ENCODE measurements at regions not wholly inside any gene's neighbourhood (a gene's known extent, or its start where the extent isn't known, plus 50 kb on each side); places are given as distances from the start of the nearest gene placed in this dataset.

- Histone ChIP-seq H3K9me3 (no peaks in the 10 kb centered on the region), H3K27me3 (no peaks in the 10 kb centered on the region), H3K4me1 (no peaks in the 10 kb centered on the region), H3K9ac (ENCODE audit: low read depth in 2 of 2, low read length in 2 of 2) (no peak overlapping the region), H3K4me3 (no peak overlapping the region), H3K27ac (no peak overlapping the region), H3K36me3 (no peaks in the 10 kb centered on the region)
- no peak for DNase-seq
- TF ChIP-seq CTCF (IDR thresholded peaks at IDR 0.05), result no peak
- intact Hi-C loops (cut with DNase I), result no loop called here
These were observed 209.7 kb downstream of the KATNAL1 start for GRCh38 chr13:30097701-30098100.

GRCh38 chr13:30097089-30097488 is 210.3 kb downstream of the KATNAL1 start:
- H3K4me1 ChIP-seq, result no peaks in the 10 kb centered on the region
- no peak overlapping the region for H3K4me3 ChIP-seq
- intact Hi-C loops (cut with DNase I), result no loop called here
- no peak for DNase-seq
- no peak for TF ChIP-seq CTCF (IDR thresholded peaks at IDR 0.05)
- no peak overlapping the region for H3K27ac ChIP-seq
- no peaks in the 10 kb centered on the region for H3K27me3 ChIP-seq
- H3K9me3 ChIP-seq, result no peaks in the 10 kb centered on the region
- H3K36me3 ChIP-seq, result no peaks in the 10 kb centered on the region
- no peak overlapping the region for H3K9ac ChIP-seq (ENCODE audit: low read depth in 2 of 2, low read length in 2 of 2)

- H3K9ac ChIP-seq (ENCODE audit: low read depth in 2 of 2, low read length in 2 of 2), result no peak overlapping the region
- H3K9me3 ChIP-seq, result no peaks in the 10 kb centered on the region
- no peak for DNase-seq
- H3K4me3 ChIP-seq, result no peak overlapping the region
- no peak for TF ChIP-seq CTCF (IDR thresholded peaks at IDR 0.05)
- intact Hi-C loops (cut with DNase I), result no loop called here
- H3K4me1 ChIP-seq, result no peaks in the 10 kb centered on the region
- H3K36me3 ChIP-seq, result no peaks in the 10 kb centered on the region
- no peak overlapping the region for H3K27ac ChIP-seq
- no peaks in the 10 kb centered on the region for H3K27me3 ChIP-seq
These were observed 213.3 kb downstream of the KATNAL1 start for GRCh38 chr13:30094015-30094414.

- TF ChIP-seq CTCF (IDR thresholded peaks at IDR 0.05), result no peak
- no peaks in the 10 kb centered on the region for H3K9me3 ChIP-seq
- H3K27ac ChIP-seq, result no peak overlapping the region
- no peaks in the 10 kb centered on the region for H3K36me3 ChIP-seq
- H3K9ac ChIP-seq (ENCODE audit: low read depth in 2 of 2, low read length in 2 of 2), result no peak overlapping the region
- no peak for DNase-seq
- no peaks in the 10 kb centered on the region for H3K4me1 ChIP-seq
- no peak overlapping the region for H3K4me3 ChIP-seq
- intact Hi-C loops (cut with DNase I), result no loop called here
- H3K27me3 ChIP-seq, result no peaks in the 10 kb centered on the region
These were observed 214.1 kb downstream of the KATNAL1 start for GRCh38 chr13:30093236-30093635.

- no peak for TF ChIP-seq CTCF (IDR thresholded peaks at IDR 0.05)
- DNase-seq, result no peak
- Histone ChIP-seq H3K4me1 (no peaks in the 10 kb centered on the region), H3K9ac (ENCODE audit: low read depth in 2 of 2, low read length in 2 of 2) (no peak overlapping the region), H3K9me3 (no peaks in the 10 kb centered on the region), H3K27ac (no peak overlapping the region), H3K4me3 (no peak overlapping the region), H3K36me3 (no peaks in the 10 kb centered on the region), H3K27me3 (no peaks in the 10 kb centered on the region)
- intact Hi-C loops (cut with DNase I), result no loop called here
These were observed 215.7 kb downstream of the KATNAL1 start for GRCh38 chr13:30091691-30092090.

- Histone ChIP-seq H3K9ac (ENCODE audit: low read depth in 2 of 2, low read length in 2 of 2) (no peak overlapping the region), H3K27me3 (no peaks in the 10 kb centered on the region), H3K4me1 (no peaks in the 10 kb centered on the region), H3K27ac (no peak overlapping the region), H3K36me3 (no peaks in the 10 kb centered on the region), H3K4me3 (no peak overlapping the region), H3K9me3 (no peaks in the 10 kb centered on the region)
- no peak for DNase-seq
- intact Hi-C loops (cut with DNase I), result no loop called here
- TF ChIP-seq CTCF (IDR thresholded peaks at IDR 0.05), result no peak
These were observed 216.3 kb downstream of the KATNAL1 start for GRCh38 chr13:30091035-30091434.
